ENCODE measurements at regions not wholly inside any gene's neighbourhood (a gene's known extent, or its start where the extent isn't known, plus 50 kb on each side); places are given as distances from the start of the nearest gene placed in this dataset.
A peak's percentile ranks its signal among the peaks of the same experiment; 100 is the strongest.

DNA sequence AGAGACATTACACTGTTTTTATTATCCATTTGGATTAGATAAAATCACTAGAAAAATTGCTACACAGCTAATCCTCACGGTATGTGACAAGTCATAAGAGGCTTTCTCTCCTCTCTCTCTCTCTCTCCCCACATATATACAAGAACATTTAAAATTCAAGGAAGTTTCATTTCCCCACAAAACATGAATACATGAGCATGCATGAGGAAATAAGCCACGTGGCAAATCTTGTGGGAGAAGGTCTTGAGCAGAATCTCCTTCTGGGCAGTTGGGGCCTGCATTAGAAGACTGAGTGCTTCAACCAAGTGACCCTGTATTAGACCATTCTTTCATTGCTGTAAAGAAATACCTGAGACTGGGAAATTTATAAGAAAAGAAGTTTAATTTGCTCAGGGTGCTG is 1313.1 kb downstream of the MRPL39 start:
- no peak for DNase-seq

DNA sequence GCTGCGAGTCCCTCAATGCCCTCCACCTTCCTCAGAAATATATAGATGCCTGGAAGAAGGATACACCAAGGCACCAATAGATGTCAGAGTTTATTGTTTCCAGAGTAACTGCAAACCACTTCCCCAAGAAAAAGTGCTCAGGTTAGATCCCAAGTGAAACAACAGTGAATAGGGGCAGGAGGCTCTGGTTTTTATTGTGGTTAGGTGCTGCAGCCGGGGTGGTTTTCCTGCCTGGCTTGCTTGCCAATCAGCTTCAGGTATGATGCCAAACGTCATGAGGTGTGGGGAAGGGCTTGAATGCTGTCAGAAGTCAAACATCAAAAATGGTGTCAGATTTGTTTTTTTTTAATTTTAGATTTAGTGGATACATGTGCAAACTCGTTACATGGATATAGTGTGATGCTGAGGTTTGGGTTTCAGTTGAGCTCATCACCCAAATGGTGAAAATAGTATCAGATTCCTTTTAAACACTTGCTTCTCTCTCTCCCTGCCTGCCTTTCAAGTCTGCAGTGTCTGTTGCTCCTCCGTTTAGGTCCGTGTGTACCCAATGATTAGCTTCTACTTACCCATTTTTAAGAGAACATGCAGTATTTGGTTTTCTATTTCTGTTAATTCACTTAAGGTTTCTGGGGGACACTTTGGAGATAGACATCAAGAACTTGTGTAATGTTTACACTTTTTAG is 1317.0 kb downstream of the MRPL39 start:
- peak; percentile 25 for DNase-seq

DNA sequence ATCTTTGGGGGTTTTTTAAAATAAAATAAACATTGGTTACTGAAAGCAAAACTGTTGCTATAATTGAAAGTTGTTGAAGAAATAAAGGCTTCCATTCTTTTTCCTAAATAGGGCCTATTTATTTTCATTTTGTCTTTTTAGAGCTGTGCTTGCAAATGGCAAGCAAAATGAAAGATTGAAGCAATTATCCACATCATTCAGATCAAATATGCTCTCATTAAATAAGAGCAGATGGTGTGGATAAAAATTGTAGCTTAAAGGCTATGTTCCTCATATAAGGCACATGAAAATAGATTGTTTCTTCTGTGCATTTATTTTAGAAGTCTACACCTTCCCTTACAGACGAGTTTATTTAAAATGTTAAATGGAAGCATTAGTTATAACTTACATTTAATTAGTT is 1317.7 kb downstream of the MRPL39 start:
- DNase-seq = no peak

DNA sequence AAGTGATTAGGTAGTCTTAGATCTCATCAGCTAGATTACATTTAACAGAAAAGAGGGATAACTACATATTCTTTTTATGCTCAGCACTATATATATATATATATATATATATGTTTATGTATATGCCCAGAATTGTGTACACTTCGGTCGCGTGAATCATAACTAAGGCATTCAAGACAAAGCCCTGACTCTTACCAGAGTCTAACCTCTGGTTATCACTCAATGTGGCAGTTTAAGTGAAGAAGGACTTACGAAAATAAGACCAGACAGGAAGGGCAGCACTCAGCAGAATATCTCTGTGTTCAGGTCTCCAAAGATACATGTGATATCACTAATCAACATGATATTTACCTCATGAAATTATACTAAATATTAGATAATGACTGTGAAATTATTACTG is 1326.7 kb downstream of the MRPL39 start:
- no peak for DNase-seq

DNA sequence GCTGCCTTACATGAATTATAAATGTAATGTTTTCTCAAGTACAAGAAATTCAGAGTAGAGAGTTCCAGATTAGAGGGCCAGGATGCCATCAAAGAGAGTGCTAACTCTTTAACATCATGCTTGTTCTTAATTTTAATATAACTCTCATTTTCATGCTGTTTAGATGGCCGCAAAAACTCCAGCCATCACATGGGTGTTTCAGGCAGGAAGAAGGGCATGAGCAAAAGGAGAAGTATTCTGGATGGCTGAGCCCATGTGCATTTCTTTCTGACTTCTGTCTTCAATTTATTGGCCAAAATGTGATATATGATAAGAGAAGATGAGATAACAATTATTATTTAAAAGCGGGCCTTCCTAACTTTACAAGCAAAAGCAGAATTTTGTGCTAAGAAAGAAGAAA is 1328.6 kb downstream of the MRPL39 start:
- DNase-seq = peak; percentile 48

DNA sequence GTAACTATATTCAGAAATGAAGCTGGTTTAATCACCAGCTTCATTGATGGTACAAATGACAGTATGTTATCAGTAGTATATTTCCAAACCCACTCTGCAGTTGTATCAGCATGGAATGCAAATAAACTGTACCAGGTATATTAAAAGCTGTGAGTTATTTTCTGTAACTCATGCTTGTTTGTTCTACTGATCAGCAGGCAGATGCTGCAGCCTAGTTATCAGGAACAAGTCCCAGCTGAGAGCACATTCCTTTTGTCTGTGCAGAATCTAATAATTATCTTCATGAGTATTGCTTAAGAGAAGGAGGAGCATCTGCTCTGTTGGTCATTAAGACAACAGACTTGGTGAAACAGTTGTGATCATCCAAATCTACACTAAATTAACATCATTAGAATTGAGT is 1331.1 kb downstream of the MRPL39 start:
- peak; percentile 12 for DNase-seq

DNA sequence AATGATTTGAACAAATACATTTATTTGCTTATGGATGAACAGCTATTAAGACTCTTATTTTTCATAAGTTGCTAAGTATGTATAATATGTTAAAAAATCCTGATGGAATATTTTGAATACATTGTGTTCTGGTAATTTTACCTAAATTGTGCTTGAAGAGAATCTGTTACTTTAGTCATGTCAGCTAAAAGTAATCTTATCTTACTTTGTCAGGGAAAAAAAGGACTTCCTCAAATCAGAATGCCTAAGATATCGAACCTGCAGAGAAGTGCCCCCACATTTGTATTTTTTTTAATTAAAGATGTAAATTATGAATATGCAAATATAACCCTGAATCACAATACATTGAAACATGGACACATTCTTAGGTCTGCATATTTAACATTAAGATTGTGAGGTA is 1331.7 kb downstream of the MRPL39 start:
- peak; percentile 50 for DNase-seq

DNA sequence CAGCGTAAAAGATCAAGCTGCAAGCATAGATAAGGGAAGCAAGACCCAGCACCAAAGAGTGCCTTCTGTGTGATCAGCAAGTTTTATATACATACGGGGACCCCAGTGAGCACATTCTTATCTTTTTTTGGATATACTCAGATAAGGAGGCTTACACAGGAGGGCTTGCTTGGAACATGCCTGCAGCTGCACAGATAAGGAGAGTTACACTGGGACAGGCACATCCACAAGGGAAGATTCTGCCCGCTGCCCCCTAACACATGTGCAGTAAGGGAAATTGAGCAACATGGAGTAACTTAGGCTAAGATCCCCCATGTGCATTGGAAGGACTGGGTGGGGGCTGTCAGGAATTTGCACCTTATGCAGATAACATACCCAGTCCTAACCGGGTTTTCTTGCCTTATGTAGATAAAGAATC is 1334.8 kb downstream of the MRPL39 start:
- DNase-seq = peak; percentile 97

DNA sequence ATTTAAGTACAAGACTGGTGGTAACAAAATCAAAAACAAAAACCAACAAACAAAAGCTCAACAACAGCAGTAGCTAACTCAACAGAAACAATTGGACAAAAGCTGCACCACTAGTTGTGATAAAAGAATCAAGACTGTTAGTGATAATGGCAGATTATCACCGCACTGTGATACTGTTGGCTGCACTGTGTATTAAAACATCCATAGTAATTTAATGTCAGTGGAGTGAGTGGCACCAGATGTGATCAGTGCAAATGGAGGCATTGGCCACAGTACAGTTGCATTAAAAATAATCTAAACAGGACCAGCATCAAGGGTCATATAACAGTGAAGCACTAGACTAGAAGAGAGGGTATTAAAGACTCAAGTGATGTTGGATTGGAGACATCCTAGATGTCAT is 1341.3 kb downstream of the MRPL39 start:
- no peak for DNase-seq

DNA sequence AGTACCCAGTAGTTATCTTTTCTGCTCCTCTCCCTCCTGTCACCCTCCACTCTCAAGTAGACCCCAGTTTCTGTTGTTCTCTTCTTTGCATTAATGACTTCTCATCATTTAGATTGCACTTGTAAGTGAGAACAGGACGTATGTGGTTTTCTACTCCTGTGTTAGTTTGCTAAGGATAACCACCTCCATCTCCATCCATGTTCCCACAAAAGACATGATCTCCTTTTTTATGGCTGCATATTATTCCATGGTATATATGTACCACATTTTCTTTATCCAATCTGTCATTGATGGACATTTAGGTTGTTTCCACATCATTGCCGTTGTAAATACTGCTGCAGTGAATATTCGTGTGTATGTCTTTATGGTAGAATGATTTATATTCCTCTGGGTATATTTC is 1346.5 kb downstream of the MRPL39 start:
- no peak for DNase-seq

DNA sequence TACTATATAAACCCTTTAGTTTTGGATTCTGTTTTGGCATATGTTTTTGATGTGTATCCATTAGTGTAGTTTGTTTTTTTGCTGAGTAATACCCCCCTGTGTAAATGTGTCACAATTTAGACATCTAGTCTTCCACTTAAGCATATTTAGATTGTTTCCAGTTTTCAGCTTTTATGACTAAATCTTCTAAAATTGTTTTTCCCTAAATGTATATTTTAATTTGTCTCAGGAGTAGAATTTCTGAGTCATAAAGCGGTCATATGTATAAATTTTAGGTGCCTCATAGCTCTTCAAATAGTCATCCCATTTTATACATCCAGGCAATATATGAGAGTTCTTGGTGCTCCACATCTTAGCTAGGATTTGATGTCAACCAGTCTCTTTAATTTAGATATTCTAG is 1348.0 kb downstream of the MRPL39 start:
- DNase-seq = no peak

DNA sequence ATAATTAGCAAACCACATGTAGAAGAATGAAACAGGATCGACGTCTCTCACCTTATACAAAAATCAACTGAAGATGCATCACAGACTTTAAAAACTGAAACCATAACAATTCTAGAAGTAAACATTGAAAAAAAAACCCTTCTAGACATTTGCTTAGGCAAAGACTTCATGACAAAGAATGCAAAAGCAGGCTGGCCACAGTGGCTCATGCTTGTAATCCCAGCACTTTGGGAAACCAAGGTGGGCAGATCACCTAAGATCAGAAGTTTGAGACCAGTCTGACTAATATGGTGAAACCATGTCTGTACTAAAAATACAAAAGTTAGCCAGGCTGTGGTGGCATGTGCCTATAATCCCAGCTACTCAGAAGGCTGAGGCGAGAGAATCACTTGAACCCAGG is 1351.7 kb downstream of the MRPL39 start:
- no peak for DNase-seq

DNA sequence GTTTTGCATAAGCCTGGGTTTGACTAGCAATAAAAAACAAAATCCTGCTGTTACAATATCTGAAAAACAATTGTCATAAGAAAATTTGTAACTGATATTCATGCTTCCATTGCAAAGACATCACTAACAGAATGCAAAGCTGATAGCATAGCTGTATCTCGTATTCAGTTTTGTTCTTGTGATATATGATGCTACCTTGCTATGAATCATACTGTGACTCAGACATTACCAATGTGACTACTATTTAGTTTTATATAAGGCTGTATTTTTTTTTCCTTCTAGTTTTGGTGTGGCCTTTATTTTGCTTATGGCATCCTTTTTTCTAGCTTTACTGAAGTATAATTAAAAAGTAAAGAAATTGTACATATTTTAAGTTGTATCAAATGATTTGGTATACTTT is 1381.8 kb downstream of the MRPL39 start:
- DNase-seq = no peak

DNA sequence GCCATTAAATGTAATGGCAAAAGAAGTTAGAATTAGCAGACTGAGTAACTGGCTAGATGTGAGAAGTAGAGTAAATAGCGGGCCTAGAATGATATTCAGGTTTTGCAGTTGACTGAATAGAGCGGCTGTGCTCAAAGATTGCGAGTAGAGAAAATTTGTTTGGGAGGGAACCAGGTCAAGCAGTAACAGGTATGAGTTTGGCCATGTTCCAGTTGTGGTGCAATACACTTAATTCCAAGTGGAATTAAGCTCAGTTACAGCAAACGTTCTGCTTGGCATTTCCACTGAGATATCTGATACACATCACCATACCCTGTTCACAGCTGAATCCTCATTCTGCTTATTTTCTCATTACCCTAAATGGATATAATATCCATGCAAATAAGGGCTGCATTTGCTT is 1382.9 kb downstream of the MRPL39 start:
- DNase-seq = no peak

DNA sequence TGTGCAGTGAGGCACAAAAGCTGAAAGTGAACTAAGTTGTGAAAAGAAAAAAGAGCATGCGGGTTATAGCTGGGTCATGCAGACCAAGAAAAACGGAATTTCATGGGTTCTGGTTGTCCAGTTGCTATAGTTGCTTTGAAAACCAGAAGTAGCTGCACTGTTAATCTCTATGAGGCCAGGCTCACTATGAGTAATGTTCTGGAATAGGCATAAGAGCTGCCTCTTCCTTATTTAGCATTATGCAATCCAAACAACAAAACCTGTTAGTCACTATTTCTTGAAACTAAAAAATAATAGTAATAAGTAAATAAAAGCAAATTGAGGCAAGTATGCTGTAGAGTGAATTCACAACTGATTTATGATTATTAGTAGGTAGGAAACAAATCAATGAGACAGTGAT is 1383.7 kb downstream of the MRPL39 start:
- DNase-seq = peak; percentile 5

DNA sequence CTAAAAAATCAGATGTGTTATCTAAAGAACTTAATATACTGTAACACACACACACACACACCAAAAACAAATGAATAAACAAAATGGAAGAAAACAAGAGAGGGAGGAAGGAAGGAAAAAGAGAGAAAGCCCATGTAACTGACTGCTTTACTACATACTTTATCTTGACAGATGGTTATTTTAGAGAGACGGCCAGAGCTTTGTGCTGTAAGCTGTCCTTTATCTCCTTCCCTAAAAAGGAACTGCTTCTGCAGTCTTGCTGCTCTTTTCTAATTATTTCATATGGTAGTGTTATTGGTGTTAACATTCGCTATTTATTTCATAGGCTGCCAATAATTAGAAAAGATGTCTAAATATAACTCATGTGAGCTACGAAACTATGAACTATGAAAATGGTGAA is 1384.6 kb downstream of the MRPL39 start:
- no peak for DNase-seq

DNA sequence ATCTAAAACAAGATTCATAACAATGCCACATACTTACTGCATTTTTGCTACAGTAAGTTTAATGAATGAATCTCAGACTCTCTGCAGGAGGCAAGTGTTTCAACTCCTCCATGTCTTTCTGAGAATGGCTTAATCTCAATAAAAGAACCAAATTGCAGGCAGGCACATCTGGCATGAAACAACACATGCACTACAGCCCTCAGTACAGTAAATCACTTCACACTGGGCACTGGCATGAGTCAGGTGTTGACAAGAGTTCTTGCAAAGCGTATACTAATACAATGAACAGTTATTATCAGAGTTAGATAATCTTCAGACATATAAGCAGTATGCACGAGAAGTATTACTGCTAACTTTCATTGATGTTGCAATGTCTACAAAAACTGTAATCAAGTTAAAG is 1386.8 kb downstream of the MRPL39 start:
- no peak for DNase-seq

DNA sequence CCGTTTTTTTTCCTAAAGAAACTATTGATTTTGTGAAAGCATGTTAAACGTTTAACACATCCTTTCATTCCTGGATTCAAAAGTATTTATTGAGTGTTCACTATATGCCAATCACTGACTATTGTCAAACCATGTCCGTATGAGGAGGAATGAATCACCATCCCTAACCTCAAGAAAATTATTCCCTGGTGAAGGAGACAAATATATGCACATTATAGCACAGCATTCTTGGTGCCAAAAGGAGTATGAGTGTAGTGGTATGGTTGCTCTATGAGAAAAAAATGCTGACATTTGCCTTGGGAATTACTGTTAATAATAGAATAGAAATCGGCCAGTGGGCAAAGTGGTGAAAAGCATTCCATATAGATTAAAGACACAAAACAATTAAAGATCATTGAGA is 1390.1 kb downstream of the MRPL39 start:
- no peak for DNase-seq

DNA sequence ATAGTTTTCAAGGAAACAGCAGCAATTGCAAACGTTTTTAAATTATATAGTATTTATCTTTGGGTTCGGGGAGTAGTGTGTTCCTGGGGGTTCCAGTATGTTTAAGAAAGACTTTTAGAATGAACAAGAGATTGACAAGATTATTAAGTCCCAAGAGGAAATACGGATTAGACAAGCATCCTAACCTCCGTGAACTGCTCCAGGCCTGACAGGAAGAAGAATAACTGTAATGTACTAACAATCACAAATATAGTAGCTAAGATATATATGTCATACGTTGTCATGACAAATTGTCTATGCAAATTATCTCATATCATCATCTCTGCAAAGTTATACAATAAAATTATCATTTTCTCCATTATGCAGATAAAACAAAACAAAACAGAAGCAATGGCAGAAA is 1397.2 kb downstream of the MRPL39 start:
- no peak for DNase-seq

DNA sequence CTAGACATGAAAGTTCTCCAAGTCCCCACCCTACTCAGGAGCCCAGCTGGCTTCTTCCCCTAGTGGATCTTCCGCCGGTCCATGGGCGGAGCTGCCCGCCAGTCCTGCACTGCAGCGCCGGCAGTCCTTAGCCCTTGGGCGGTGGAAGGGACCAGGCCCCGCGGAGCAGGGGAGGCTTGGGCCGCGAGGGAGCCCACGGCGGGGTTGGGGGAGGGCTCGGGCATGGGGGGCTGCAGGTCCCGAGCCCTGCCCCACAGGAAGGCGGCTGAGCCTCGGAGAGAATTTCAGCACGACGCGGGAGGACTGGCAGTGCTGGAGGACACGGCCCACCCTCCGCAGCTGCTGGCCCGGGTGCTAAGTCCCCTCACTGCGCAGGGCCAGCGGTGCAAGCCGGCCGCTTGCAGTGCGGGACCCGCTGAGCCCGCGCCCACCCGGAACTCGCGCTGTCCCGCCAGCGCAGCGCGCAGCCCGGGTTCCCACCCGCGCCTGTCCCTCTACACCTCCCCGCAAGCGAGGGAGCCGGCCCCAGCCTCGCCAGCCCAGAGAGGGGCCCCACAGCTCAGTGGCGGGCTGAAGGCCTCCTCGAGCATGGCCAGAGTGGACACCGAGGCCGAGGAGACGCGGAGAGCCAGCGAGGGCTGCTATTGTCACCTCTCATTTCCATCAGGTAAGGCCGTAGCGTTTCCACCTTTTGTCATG is 1398.6 kb downstream of the MRPL39 start:
- no peak for DNase-seq

DNA sequence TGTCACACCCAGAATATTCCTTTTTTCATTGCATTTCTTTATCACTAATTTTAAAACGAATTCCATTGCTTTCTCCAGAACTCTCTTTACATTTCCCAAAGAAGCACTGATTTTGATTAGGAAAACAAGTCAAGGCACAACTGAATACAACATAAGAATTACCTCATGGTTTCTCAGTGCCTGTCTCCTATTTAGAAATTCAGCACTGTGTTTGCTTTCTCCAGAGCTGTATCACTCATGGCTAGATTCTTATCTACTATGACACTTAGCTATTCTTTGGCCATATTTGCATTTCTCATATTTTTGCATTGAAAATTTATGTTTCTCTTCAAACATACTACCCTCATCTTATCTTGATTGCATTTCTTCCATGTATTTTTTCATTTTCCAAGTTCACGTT is 1402.0 kb downstream of the MRPL39 start:
- no peak for DNase-seq

DNA sequence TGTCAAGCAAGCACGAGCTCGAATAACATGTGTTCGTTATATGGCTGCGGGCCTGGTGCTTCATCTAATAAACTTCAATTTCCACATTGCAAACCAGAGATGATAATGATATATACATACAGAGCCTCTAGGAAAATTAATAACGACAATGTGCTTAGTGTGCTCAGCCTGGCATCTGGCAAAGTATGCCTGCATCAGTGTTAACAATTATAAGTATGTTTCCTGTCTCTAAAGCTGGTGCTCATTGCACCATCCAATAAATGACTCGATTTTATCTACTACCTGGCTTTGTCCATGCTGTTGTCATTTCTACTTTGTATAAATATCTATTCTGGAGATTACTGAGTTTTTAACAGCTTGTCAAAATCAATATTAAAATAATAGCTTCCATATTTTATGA is 1402.6 kb downstream of the MRPL39 start:
- no peak for DNase-seq

DNA sequence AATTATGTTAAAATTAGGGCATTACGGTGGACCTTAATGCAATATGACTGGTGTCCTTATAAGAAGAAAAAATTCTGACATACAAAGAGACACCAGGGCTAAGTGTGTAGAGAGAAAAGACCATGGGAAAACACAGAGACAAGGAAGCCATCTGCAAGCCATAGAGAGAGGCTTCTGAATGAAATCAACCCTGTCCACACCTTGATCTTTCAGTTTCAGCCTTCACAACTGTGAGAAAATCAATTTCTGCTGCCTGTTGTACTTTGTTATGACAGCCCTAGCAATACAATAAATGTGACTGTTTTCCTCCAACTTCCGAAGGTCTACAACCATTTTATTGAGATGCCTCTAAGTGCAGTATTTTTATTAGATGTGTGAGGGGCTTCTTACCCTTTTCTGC is 1407.2 kb downstream of the MRPL39 start:
- no peak for DNase-seq

DNA sequence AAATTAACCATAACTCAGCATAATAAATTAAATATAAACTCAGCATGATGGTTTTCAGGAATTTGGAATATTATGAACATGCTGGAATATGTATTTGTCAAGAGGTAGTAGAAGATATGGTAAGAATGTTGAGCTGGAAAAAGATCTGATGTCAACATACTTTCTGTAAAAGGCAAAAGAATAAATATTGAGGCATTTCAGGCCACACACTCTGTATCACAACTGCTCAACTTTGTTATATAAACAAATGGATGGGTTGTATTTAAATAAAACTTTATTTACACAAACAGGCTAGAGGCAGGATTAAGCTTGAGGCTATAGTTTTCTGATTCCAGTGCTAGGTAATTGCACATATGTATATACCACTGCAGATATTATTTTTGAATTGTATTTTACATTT is 1409.4 kb downstream of the MRPL39 start:
- no peak for DNase-seq

DNA sequence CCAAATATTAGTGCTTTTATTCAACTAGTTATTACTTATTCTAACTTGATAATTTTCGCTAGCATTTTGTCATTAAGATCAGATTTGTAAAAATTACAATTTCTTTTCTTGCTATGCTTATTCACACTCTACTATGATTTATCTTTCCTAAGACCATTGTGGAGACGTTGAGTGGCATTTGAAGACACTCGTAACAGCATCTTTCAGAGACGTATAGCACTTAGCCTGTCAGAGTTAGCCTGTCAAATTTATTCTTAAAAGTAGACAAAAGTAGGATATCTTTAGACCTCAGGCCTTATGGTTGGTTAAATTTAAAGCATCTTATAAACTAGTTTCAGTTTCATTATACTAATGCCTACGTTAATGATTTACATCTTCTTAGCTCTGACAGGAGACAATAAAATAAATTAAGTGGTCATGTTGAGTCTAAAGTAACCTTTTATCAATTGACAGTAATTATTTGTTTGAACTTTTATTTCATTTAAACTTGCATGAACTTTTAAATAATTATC is 1410.1 kb downstream of the MRPL39 start:
- no peak for DNase-seq

Measured in hematopoietic multipotent progenitor cell treated with erythropoietin and hydrocortisone succinate and interleukin-3 and kit ligand, for 4 days (in vitro differentiated cells).